ENCODE measurements at regions not wholly inside any gene's neighbourhood (a gene's known extent, or its start where the extent isn't known, plus 50 kb on each side); places are given as distances from the start of the nearest gene placed in this dataset.

GRCh38 chr14:81986005-81986404 is 452.4 kb upstream of the SEL1L start:
- TF ChIP-seq CTCF (IDR thresholded peaks at IDR 0.05): no peak
- TF ChIP-seq POLR2A (IDR thresholded peaks at IDR 0.05): no peak
